ENCODE measurements at regions not wholly inside any gene's neighbourhood (a gene's known extent, or its start where the extent isn't known, plus 50 kb on each side); places are given as distances from the start of the nearest gene placed in this dataset.

GRCh38 chr1:244353551-244354091 is 98.1 kb downstream of the ADSS2 start:
- peak; percentile 26 for DNase-seq

DNA sequence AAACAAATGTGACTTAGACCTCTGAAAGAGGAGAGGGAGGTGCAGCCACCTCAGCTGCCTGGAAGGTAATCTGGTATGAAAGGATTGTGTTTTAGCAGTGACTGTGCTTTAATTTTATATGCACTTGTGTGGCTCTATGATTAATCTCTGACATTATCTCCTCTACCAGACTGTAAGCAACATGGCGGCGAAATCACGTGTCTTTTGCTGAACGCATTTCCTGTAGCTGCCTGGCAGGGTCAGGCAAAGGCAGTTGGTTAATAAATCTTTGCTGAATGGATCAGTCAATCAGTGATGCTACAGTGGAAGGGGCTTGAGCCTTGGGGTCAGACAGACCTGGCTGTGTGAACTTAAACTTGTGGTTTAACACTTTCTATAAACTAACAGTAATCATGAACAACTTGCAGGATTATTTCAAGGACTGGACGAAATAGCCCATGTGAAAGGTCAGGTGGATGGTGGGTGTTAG is 96.9 kb downstream of the ADSS2 start:
- DNase-seq, result no peak

GRCh38 chr1:244356376-244356775 is 95.3 kb downstream of the ADSS2 start:
- no peak for DNase-seq

Data from NCI-H1436 (cell line).